Fibroblast of skin of left quadriceps (primary cell): ENCODE measurements at regions not wholly inside any gene's neighbourhood (a gene's known extent, or its start where the extent isn't known, plus 50 kb on each side); places are given as distances from the start of the nearest gene placed in this dataset.
"Not testable (repeated sequence)": the region's sequence is repeated elsewhere in the genome, so short reads cannot be mapped to it uniquely, and the experiment has no call there.

Experiments
- DNase-seq, 2 experiments: peaks; one replicate each; pipeline ENCODE4 v3.0.0-alpha.2; 2013; ENCODE audit warnings: low read depth in 2 of 2

- DNase-seq, result peak in 1 of 2 experiments; percentile 1
Measured at GRCh38 chr1:46878173-46878782, 63.0 kb downstream of the CYP4A11 start.

GRCh38 chr1:46876093-46876492 is 65.2 kb downstream of the CYP4A11 start:
- DNase-seq, result not testable (repeated sequence)
